GM21723 (cell line): ENCODE measurements at regions not wholly inside any gene's neighbourhood (a gene's known extent, or its start where the extent isn't known, plus 50 kb on each side); places are given as distances from the start of the nearest gene placed in this dataset.

Experiments
- ATAC-seq: cut with Tn5 transposase; IDR thresholded peaks from one replicate; pipeline ENCODE4 v1.9.1; 2021; ENCODE audit warnings: mild to moderate bottlenecking, moderate library complexity; ENCODE audit not compliant: unreplicated experiment

- no peak for ATAC-seq
Observed at GRCh38 chr17:72439893-72440502, 319.2 kb downstream of the SOX9 start.

GRCh38 chr17:72440961-72441360, 320.1 kb downstream of the SOX9 start:
- ATAC-seq, result no peak

GRCh38 chr17:72441909-72442308, 321.1 kb downstream of the SOX9 start:
- no peak for ATAC-seq

- no peak for ATAC-seq
Observed at GRCh38 chr17:72444517-72445054, 323.8 kb downstream of the SOX9 start.

- ATAC-seq, result no peak
Observed at GRCh38 chr17:72445055-72445991, 324.5 kb downstream of the SOX9 start.

- no peak for ATAC-seq
Observed at GRCh38 chr17:72446118-72446517, 325.3 kb downstream of the SOX9 start.

GRCh38 chr17:72446525-72447250, 325.9 kb downstream of the SOX9 start:
- no peak for ATAC-seq

GRCh38 chr17:72447251-72447640, 326.4 kb downstream of the SOX9 start:
- no peak for ATAC-seq

- ATAC-seq, result no peak
Observed at GRCh38 chr17:72448019-72448418, 327.2 kb downstream of the SOX9 start.

- ATAC-seq, result no peak
Observed at GRCh38 chr17:72452286-72453173, 331.7 kb downstream of the SOX9 start.

- ATAC-seq, result no peak
Observed at GRCh38 chr17:72454342-72454741, 333.5 kb downstream of the SOX9 start.

- no peak for ATAC-seq
Observed at GRCh38 chr17:72455562-72455961, 334.7 kb downstream of the SOX9 start.

GRCh38 chr17:72456075-72456474, 335.3 kb downstream of the SOX9 start:
- ATAC-seq, result no peak

- ATAC-seq, result no peak
Observed at GRCh38 chr17:72457712-72458111, 336.9 kb downstream of the SOX9 start.

GRCh38 chr17:72458301-72458700, 337.5 kb downstream of the SOX9 start:
- ATAC-seq, result no peak

- ATAC-seq, result no peak
Observed at GRCh38 chr17:72460711-72461110, 339.9 kb downstream of the SOX9 start.

GRCh38 chr17:72461757-72462156, 340.9 kb downstream of the SOX9 start:
- no peak for ATAC-seq

- no peak for ATAC-seq
Observed at GRCh38 chr17:72462407-72462806, 341.6 kb downstream of the SOX9 start.

- ATAC-seq, result no peak
Observed at GRCh38 chr17:72462814-72463213, 342.0 kb downstream of the SOX9 start.
